CD4-positive, alpha-beta T cell treated with Interleukin-17A for 1 hour (primary cell): ENCODE measurements at regions not wholly inside any gene's neighbourhood (a gene's known extent, or its start where the extent isn't known, plus 50 kb on each side); places are given as distances from the start of the nearest gene placed in this dataset.
A peak's percentile ranks its signal among the peaks of the same experiment; 100 is the strongest.

Source experiments
- DNase-seq: peaks from one replicate; pipeline ENCODE4 v3.0.0-alpha.2; 2020

GRCh38 chr4:14752341-14753046 is 249.8 kb upstream of the CPEB2 start:
- DNase-seq, result no peak

GRCh38 chr4:14767142-14767541 is 235.1 kb upstream of the CPEB2 start:
- no peak for DNase-seq

GRCh38 chr4:14768449-14768848 is 233.8 kb upstream of the CPEB2 start:
- no peak for DNase-seq

GRCh38 chr4:14769993-14770392 is 232.3 kb upstream of the CPEB2 start:
- no peak for DNase-seq

- DNase-seq, result no peak
Measured at GRCh38 chr4:14771094-14771493, 231.2 kb upstream of the CPEB2 start.

GRCh38 chr4:14771504-14772175 is 230.6 kb upstream of the CPEB2 start:
- DNase-seq, result no peak

- DNase-seq, result no peak
Measured at GRCh38 chr4:14772388-14772787, 229.9 kb upstream of the CPEB2 start.

- DNase-seq, result no peak
Measured at GRCh38 chr4:14783011-14783877, 219.0 kb upstream of the CPEB2 start.

- no peak for DNase-seq
Measured at GRCh38 chr4:14787221-14787620, 215.1 kb upstream of the CPEB2 start.

- DNase-seq, result peak; percentile 8
Measured at GRCh38 chr4:14787894-14788293, 214.4 kb upstream of the CPEB2 start.

- DNase-seq, result no peak
Measured at GRCh38 chr4:14790494-14790893, 211.8 kb upstream of the CPEB2 start.

GRCh38 chr4:14792702-14793227 is 209.5 kb upstream of the CPEB2 start:
- no peak for DNase-seq

- DNase-seq, result no peak
Measured at GRCh38 chr4:14800977-14801376, 201.3 kb upstream of the CPEB2 start.

GRCh38 chr4:14802596-14802995 is 199.7 kb upstream of the CPEB2 start:
- no peak for DNase-seq

GRCh38 chr4:14807856-14808255 is 194.4 kb upstream of the CPEB2 start:
- DNase-seq, result no peak

GRCh38 chr4:14809203-14809602 is 193.1 kb upstream of the CPEB2 start:
- DNase-seq, result no peak

- DNase-seq, result no peak
Measured at GRCh38 chr4:14810121-14810520, 192.2 kb upstream of the CPEB2 start.

- no peak for DNase-seq
Measured at GRCh38 chr4:14810568-14810967, 191.7 kb upstream of the CPEB2 start.

- no peak for DNase-seq
Measured at GRCh38 chr4:14812101-14812500, 190.2 kb upstream of the CPEB2 start.

GRCh38 chr4:14816623-14817261 is 185.5 kb upstream of the CPEB2 start:
- no peak for DNase-seq

- DNase-seq, result no peak
Measured at GRCh38 chr4:14824189-14824588, 178.1 kb upstream of the CPEB2 start.

- DNase-seq, result no peak
Measured at GRCh38 chr4:14827111-14827510, 175.2 kb upstream of the CPEB2 start.

GRCh38 chr4:14829795-14830194 is 172.5 kb upstream of the CPEB2 start:
- no peak for DNase-seq
